Astrocyte (in vitro differentiated cells and primary cell): ENCODE measurements at regions not wholly inside any gene's neighbourhood (a gene's known extent, or its start where the extent isn't known, plus 50 kb on each side); places are given as distances from the start of the nearest gene placed in this dataset.

ENCODE experiments used
- DNase-seq: peaks from one replicate; pipeline ENCODE4 v3.0.0-alpha.2; 2010; ENCODE audit warnings: low read depth
- FAIRE-seq: peaks from 2 replicates; lab custom pipeline; 2011; peaks lifted over from hg19 to GRCh38; lab: Jason Lieb, UNC
- H2AFZ ChIP-seq: 2 replicates; pipeline ENCODE4 v1.6.0; 2012; ENCODE audit warnings: low read depth, low read length, inconsistent platforms
- H3K27ac ChIP-seq: 2 replicates; pipeline ENCODE4 v1.5.1; 2011; ENCODE audit warnings: low read depth, low read length, inconsistent platforms
- H3K27me3 ChIP-seq: 2 replicates; pipeline ENCODE4 v1.6.0; 2011; ENCODE audit warnings: low read length, inconsistent platforms; ENCODE audit not compliant: insufficient read depth
- H3K36me3 ChIP-seq: 2 replicates; pipeline ENCODE4 v1.5.1; 2011; ENCODE audit warnings: low read length, inconsistent platforms; ENCODE audit not compliant: insufficient read depth
- H3K4me1 ChIP-seq: 2 replicates; pipeline ENCODE4 v1.5.1; 2011; ENCODE audit warnings: low read length, inconsistent platforms; ENCODE audit not compliant: insufficient read depth
- H3K4me2 ChIP-seq: 2 replicates; pipeline ENCODE4 v1.6.0; 2012; ENCODE audit warnings: low read length, inconsistent platforms
- H3K4me3 ChIP-seq: 2 replicates; pipeline ENCODE4 v1.5.1; 2011; ENCODE audit warnings: low read depth, mild to moderate bottlenecking, low read length, inconsistent platforms; ENCODE audit not compliant: insufficient read depth
- H3K79me2 ChIP-seq: 2 replicates; pipeline ENCODE4 v1.6.0; 2012; ENCODE audit warnings: mild to moderate bottlenecking, low read length, inconsistent platforms; ENCODE audit not compliant: insufficient read depth
- H3K9ac ChIP-seq: 2 replicates; pipeline ENCODE4 v1.6.0; 2012; ENCODE audit warnings: mild to moderate bottlenecking, low read length, inconsistent platforms
- H3K9me3 ChIP-seq: 2 replicates; pipeline ENCODE4 v1.5.1; 2012; ENCODE audit warnings: low read depth, mild to moderate bottlenecking, low read length, inconsistent platforms; ENCODE audit not compliant: insufficient read depth
- H4K20me1 ChIP-seq: 2 replicates; pipeline ENCODE4 v1.6.0; 2012; ENCODE audit warnings: low read length, inconsistent platforms; ENCODE audit not compliant: insufficient read depth
- H3K27ac Mint-ChIP-seq: one replicate; pipeline ENCODE4 v1.8.0; 2021; ENCODE audit warnings: mild to moderate bottlenecking, mixed read lengths; ENCODE audit not compliant: unreplicated experiment
- H3K27me3 Mint-ChIP-seq: one replicate; pipeline ENCODE4 v1.8.0; 2021; ENCODE audit warnings: low read depth, mixed read lengths; ENCODE audit not compliant: unreplicated experiment
- H3K36me3 Mint-ChIP-seq: one replicate; pipeline ENCODE4 v1.8.0; 2021; ENCODE audit warnings: low read depth, mixed read lengths; ENCODE audit not compliant: unreplicated experiment
- H3K4me1 Mint-ChIP-seq: one replicate; pipeline ENCODE4 v1.8.0; 2021; ENCODE audit warnings: low read depth, mixed read lengths; ENCODE audit not compliant: unreplicated experiment
- H3K4me3 Mint-ChIP-seq: one replicate; pipeline ENCODE4 v1.8.0; 2021; ENCODE audit warnings: mild to moderate bottlenecking, moderate library complexity, mixed read lengths; ENCODE audit not compliant: unreplicated experiment
- H3K9me3 Mint-ChIP-seq: one replicate; pipeline ENCODE4 v1.8.0; 2021; ENCODE audit warnings: mild to moderate bottlenecking, mixed read lengths; ENCODE audit not compliant: unreplicated experiment
- EZH2 ChIP-seq: IDR thresholded peaks from 2 replicates; pipeline ENCODE4 v1.6.1; 2012; ENCODE audit warnings: mild to moderate bottlenecking, low read length, inconsistent platforms; ENCODE audit not compliant: insufficient read depth
- TF ChIP-seq, protein P1 (sequence below): IDR thresholded peaks from 2 replicates; pipeline ENCODE4 v1.5.1; 2011; ENCODE audit warnings: low read depth, mild to moderate bottlenecking, inconsistent platforms, low read length, moderate library complexity; ENCODE audit not compliant: insufficient read depth

DNA sequence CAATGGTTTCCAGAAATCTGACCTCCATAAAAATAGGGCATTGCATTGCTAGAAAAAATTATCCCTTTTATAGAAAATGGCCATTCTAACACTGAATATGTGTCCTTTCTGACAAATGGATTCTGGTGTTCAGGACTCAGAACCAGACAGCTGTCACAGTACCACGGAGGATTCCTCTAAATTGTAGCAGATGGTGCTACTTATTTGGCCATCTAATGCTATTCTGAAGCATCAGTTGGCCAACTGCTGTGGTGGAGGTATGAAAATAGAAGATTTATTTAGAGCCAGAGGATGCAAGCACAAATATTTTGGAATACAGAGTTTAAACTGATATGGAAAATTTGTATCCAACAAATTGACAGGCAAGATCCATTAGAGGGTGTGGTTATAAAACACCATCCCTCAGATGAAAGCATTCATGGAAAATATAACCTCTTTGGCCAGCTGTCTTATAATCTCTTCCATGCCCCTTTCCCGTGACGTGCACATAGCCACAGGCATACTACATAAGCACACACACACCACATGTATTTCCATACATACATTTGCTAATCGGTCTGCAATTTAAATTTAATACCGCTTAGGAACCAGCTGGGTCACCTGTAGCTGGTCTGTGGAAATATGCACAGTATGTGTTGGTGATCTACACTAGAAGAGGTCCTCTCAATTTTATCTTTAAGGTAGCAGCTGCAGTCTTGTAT, 302.7 kb upstream of the KCNMB2 start:
- DNase-seq: no peak

DNA sequence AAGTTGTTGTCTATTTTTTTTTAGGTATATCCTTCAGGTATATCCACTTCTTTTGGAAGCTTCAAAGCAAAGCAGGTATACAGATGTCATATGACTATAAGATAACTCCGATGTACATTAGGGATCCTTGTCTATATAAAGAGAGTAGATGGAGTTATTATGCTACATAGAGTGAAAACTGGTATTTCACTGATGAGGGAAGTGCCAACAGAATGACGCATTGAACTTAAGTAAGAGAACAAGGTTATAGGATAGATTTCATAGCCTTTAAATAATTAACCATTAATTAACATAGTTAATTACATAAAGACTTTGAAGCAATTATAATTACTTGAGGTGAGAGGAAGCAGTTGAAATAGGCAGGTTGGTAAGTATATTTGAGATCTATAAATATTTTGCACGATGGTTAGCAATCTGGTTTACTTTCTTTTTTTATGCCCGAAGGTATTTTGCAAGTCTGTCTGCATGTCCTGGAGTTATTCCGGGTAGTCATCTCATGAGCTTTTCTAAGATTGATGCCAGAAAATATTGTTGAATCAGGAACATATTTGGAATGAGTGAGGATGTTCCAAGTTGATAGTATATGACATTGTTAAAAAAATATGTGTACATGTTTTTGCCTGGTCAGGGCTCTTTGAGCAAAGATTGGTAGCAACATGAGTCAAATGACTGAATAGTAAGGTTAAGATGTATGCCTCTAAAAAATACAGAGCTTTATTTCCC, 299.5 kb upstream of the KCNMB2 start:
- no peak overlapping the region for H3K27ac ChIP-seq
- H3K4me1 ChIP-seq: no peaks in the 10 kb centered on the region
- Mint-ChIP-seq H3K4me3 (no peak overlapping the region), H3K27me3 (no peaks in the 10 kb centered on the region), H3K27ac (no peak overlapping the region), H3K9me3 (no peaks in the 10 kb centered on the region), H3K36me3 (no peaks in the 10 kb centered on the region), H3K4me1 (peaks cover 2% of the 10 kb centered on the region)
- no peak overlapping the region for H3K9ac ChIP-seq
- TF ChIP-seq EZH2: no peak
- TF ChIP-seq, protein P1, sequence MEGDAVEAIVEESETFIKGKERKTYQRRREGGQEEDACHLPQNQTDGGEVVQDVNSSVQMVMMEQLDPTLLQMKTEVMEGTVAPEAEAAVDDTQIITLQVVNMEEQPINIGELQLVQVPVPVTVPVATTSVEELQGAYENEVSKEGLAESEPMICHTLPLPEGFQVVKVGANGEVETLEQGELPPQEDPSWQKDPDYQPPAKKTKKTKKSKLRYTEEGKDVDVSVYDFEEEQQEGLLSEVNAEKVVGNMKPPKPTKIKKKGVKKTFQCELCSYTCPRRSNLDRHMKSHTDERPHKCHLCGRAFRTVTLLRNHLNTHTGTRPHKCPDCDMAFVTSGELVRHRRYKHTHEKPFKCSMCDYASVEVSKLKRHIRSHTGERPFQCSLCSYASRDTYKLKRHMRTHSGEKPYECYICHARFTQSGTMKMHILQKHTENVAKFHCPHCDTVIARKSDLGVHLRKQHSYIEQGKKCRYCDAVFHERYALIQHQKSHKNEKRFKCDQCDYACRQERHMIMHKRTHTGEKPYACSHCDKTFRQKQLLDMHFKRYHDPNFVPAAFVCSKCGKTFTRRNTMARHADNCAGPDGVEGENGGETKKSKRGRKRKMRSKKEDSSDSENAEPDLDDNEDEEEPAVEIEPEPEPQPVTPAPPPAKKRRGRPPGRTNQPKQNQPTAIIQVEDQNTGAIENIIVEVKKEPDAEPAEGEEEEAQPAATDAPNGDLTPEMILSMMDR: no peak
- H3K36me3 ChIP-seq: no peaks in the 10 kb centered on the region
- H2AFZ ChIP-seq: no peak overlapping the region
- FAIRE-seq (peak; percentile 9), DNase-seq (no peak)
- H4K20me1 ChIP-seq: no peaks in the 10 kb centered on the region
- no peak overlapping the region for H3K4me2 ChIP-seq
- H3K4me3 ChIP-seq: no peak overlapping the region
- H3K27me3 ChIP-seq: no peaks in the 10 kb centered on the region
- H3K9me3 ChIP-seq: no peaks in the 10 kb centered on the region
- H3K79me2 ChIP-seq: no peaks in the 10 kb centered on the region

More for the DNA sequence above, 302.7 kb upstream of the KCNMB2 start:
- Mint-ChIP-seq H3K27me3 (no peaks in the 10 kb centered on the region), H3K4me3 (no peak overlapping the region), H3K27ac (no peak overlapping the region), H3K9me3 (peaks cover 4% of the 10 kb centered on the region), H3K36me3 (no peaks in the 10 kb centered on the region), H3K4me1 (peaks cover 2% of the 10 kb centered on the region)
- peak; percentile 60 for FAIRE-seq
- H3K27ac ChIP-seq: no peak overlapping the region
- H3K79me2 ChIP-seq: no peaks in the 10 kb centered on the region
- no peaks in the 10 kb centered on the region for H3K27me3 ChIP-seq
- TF ChIP-seq, protein P1: no peak
- no peak for TF ChIP-seq EZH2
- no peak overlapping the region for H3K4me3 ChIP-seq
- no peaks in the 10 kb centered on the region for H3K36me3 ChIP-seq
- H3K4me1 ChIP-seq: no peaks in the 10 kb centered on the region
- H4K20me1 ChIP-seq: no peaks in the 10 kb centered on the region
- H2AFZ ChIP-seq: no peak overlapping the region
- no peaks in the 10 kb centered on the region for H3K9me3 ChIP-seq
- no peak overlapping the region for H3K9ac ChIP-seq
- no peak overlapping the region for H3K4me2 ChIP-seq

DNA sequence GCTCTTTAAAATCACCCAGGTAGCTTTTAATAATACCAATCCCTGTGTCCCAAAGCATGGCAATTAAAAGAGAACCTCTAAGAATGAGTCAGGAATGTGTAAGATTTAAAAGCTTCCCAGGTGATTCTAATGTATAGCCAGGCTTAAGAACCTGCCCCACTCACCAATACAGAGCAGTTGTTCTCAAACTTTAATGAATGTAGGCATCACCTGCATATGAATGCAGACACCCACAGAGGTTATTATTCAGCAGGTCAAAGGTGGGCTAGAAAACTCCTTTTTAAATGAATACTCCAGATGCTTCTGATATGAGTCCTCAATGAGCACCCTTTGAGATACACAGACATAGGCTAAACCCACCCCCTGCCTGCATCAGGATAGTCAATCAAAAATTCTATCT, 298.1 kb upstream of the KCNMB2 start:
- peaks cover 2% of the 10 kb centered on the region for H3K4me1 Mint-ChIP-seq
- H3K27me3 Mint-ChIP-seq: no peaks in the 10 kb centered on the region
- no peaks in the 10 kb centered on the region for H3K9me3 Mint-ChIP-seq
- no peaks in the 10 kb centered on the region for H4K20me1 ChIP-seq
- H3K27ac ChIP-seq: no peak overlapping the region
- no peaks in the 10 kb centered on the region for H3K4me1 ChIP-seq
- H3K27ac Mint-ChIP-seq: no peak overlapping the region
- H3K36me3 ChIP-seq: no peaks in the 10 kb centered on the region
- no peak for DNase-seq
- no peak overlapping the region for H3K4me3 Mint-ChIP-seq
- H3K27me3 ChIP-seq: no peaks in the 10 kb centered on the region
- no peak for FAIRE-seq
- no peaks in the 10 kb centered on the region for H3K36me3 Mint-ChIP-seq
- H3K9me3 ChIP-seq: no peaks in the 10 kb centered on the region
- no peak overlapping the region for H3K4me3 ChIP-seq
- no peak for TF ChIP-seq EZH2
- TF ChIP-seq, protein P1: no peak
- H3K4me2 ChIP-seq: no peak overlapping the region
- H3K79me2 ChIP-seq: no peaks in the 10 kb centered on the region
- no peak overlapping the region for H3K9ac ChIP-seq
- no peak overlapping the region for H2AFZ ChIP-seq
